ENCODE measurements at regions not wholly inside any gene's neighbourhood (a gene's known extent, or its start where the extent isn't known, plus 50 kb on each side); places are given as distances from the start of the nearest gene placed in this dataset.

GRCh38 chr4:62709618-62710252 is 1509.6 kb downstream of the ADGRL3 start:
- intact Hi-C loops (cut with DNase I): no loop called here
- Histone ChIP-seq H3K9me3 (no peaks in the 10 kb centered on the region), H3K4me3 (no peak overlapping the region), H3K27me3 (ENCODE audit: low read depth) (no peaks in the 10 kb centered on the region), H3K4me1 (no peaks in the 10 kb centered on the region), H3K27ac (no peak overlapping the region), H3K36me3 (no peaks in the 10 kb centered on the region)
- ATAC-seq: no peak
- DNase-seq: no peak
- peak; percentile 53 for TF ChIP-seq CTCF (IDR thresholded peaks at IDR 0.05)

DNA sequence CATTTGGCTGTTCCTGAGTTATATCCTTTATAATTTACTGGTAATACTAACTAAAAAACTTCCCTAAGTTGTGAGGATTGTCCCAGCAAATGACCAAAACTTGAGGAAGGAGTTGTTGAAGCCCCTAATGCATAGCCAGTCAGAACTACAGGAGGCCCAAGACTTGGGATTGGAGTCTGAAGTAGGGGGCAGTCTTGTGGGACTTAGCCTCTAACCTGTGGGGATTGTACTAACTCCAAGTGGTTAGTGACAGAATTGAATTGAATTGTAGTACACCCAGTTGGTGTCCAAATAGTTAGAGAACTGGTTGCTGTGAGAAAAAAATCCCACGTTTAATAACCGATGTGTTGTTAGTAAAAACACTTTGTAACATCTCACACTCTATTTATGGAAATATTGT is 1506.3 kb downstream of the ADGRL3 start:
- no peak for DNase-seq
- Histone ChIP-seq H3K4me1 (no peaks in the 10 kb centered on the region), H3K4me3 (no peak overlapping the region), H3K27ac (no peak overlapping the region), H3K36me3 (no peaks in the 10 kb centered on the region), H3K27me3 (ENCODE audit: low read depth) (no peaks in the 10 kb centered on the region), H3K9me3 (no peaks in the 10 kb centered on the region)
- no peak for ATAC-seq
- no peak for TF ChIP-seq CTCF (IDR thresholded peaks at IDR 0.05)
- intact Hi-C loops (cut with DNase I): no loop called here

DNA sequence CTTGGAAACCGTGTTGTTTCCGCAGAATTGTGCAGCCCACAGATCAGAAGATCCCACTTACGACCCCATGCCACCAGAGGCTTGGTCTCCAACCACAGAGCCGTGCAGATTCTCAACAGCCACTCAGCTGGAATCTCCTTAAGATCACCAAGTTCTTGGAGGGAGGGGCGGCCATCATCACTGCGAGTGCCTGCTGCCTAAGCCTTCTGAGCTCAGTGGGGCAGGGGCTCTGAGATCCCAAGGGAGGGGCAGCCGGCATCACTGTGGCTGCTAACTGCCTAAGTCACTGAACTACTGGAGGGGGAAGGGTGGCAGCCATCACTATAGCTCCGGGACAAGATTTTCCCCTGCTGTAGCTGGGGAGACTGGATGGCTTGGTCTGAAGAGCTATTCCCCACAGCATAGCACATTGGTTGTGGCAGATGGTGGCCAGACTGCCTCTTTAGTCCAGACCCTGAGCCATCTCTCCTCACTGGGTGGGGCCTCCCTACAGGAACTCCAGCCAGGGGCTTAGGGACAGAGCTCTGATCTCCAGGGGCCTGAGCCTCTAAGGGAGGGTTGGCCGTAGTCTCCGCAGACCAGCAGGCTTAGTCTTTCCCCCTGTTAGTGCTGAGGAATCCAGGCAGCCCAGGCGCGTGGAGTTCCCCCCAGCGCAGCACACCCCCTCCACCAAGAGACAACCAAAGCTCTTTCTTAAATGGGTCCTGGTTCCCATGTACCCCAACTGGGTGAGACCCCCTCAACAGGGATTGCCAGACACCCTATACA is 1483.9 kb downstream of the ADGRL3 start:
- TF ChIP-seq CTCF (IDR thresholded peaks at IDR 0.05): no peak
- Histone ChIP-seq H3K27ac (no peak overlapping the region), H3K36me3 (no peaks in the 10 kb centered on the region), H3K4me3 (no peak overlapping the region), H3K9me3 (no peaks in the 10 kb centered on the region), H3K4me1 (no peaks in the 10 kb centered on the region), H3K27me3 (ENCODE audit: low read depth) (no peaks in the 10 kb centered on the region)
- DNase-seq (no peak), ATAC-seq (no peak)
- intact Hi-C loops (cut with DNase I): no loop called here

DNA sequence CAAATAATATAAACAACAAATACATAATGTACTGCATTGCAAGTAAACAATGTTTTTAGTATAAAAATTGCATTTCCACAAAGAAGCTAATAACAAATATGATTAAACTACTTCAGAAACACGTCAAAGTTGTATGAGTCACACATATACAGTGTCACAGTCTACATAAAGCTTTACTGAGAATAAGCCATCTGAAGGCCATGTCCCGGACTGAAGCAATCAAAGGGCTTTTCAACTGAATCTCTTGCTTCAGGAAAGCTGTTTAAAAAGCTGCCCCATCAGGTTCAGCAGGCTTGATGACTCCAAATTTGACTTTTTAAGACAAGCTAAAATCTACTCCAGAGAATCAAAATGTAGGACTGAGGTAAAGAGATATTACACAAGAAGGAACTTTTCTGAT is 1476.8 kb downstream of the ADGRL3 start:
- no peaks in the 10 kb centered on the region for H3K36me3 ChIP-seq
- intact Hi-C loops (cut with DNase I): no loop called here
- DNase-seq: no peak
- no peak overlapping the region for H3K27ac ChIP-seq
- no peaks in the 10 kb centered on the region for H3K9me3 ChIP-seq
- no peak for ATAC-seq
- no peaks in the 10 kb centered on the region for H3K4me1 ChIP-seq
- H3K27me3 ChIP-seq (ENCODE audit: low read depth): no peaks in the 10 kb centered on the region
- no peak for TF ChIP-seq CTCF (IDR thresholded peaks at IDR 0.05)
- H3K4me3 ChIP-seq: no peak overlapping the region

DNA sequence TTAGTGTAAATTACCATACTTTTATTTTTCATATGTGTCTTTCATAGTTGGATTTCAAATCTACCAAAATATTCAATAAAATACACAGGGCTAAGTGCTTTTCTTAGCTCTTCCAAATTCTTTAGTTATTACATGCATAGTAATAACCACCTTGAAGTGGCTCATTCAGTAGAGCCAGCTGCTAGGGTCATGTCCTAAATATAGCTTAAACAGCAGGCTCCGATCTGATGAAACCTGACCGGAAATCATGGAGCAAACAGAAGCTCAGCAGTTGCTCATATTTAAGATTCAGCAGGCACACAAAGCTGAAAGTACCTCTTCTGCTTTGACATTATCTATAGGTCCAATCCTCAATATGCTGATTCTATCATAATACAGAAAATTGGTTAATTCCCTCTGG is 1470.4 kb downstream of the ADGRL3 start:
- Histone ChIP-seq H3K36me3 (no peaks in the 10 kb centered on the region), H3K27me3 (ENCODE audit: low read depth) (no peaks in the 10 kb centered on the region), H3K9me3 (no peaks in the 10 kb centered on the region), H3K4me1 (no peaks in the 10 kb centered on the region), H3K4me3 (no peak overlapping the region), H3K27ac (no peak overlapping the region)
- ATAC-seq (peak in 1 of 2 donors; percentile 43), DNase-seq (no peak)
- intact Hi-C loops (cut with DNase I): no loop called here
- TF ChIP-seq CTCF (IDR thresholded peaks at IDR 0.05): no peak

Measured in lower lobe of right lung (tissue), 2 donors.